Skin epidermis (tissue), 12 donors: ENCODE measurements at regions not wholly inside any gene's neighbourhood (a gene's known extent, or its start where the extent isn't known, plus 50 kb on each side); places are given as distances from the start of the nearest gene placed in this dataset.

Experiments
- H3K27ac ChIP-seq, 21 experiments: fragments of 200-600 bp; sonication (generic) in 11 of 21; one replicate each; pipeline ENCODE4 v1.5.0; 2020; ENCODE audit warnings: mild to moderate bottlenecking in 3 of 21, inconsistent platforms in 2 of 21, moderate library complexity in 2 of 21
- H3K4me3 ChIP-seq, 7 experiments: fragments of 200-600 bp; sonication (generic) in 2 of 7; one replicate each; pipeline ENCODE4 v1.5.0; 2020; ENCODE audit warnings: inconsistent platforms in 2 of 7, mild to moderate bottlenecking in 2 of 7, moderate library complexity in 1 of 7

GRCh38 chr4:136113921-136114320 is 1418.4 kb downstream of the PCDH18 start:
- Histone ChIP-seq H3K27ac (no peak overlapping the region), H3K4me3 (no peak overlapping the region)

DNA sequence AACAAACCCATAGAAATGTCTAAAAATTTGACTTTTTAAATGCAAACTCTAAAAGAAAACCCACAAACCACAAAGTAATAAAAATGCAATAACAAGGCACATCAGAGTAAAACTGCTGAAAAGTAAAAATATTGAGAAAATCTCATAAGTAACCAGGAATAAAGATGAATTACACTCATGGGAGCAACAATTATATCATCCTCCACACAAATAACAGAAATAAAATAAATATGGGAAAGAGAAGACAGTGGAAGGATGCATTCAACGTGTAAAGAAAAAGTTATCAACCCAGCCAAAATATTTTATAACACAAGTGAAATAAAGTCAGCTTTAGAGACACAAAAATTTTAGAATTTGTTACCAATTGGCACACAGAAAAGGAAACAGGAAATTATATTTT is 1420.2 kb downstream of the PCDH18 start:
- Histone ChIP-seq H3K4me3 (no peak overlapping the region), H3K27ac (no peak overlapping the region)

DNA sequence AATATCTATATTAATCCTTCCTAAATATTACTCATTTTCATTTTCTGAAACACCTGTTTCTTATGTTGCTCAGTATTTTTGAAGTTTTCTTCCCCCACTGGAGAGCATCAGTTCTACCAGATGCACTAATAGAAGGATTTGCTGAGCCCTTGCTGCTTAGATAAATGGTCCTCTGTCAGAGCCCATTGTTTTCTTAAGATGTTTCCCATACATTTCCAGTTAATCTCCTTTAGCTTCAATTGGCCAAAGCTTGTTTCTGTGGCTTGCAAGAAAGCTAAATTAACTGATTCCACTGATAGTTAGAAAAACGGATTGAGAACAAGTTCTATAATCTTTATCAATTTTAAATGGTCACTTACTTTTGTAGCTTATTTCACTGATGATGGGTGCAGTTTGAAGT is 1425.5 kb downstream of the PCDH18 start:
- H3K27ac ChIP-seq: no peak overlapping the region
- H3K4me3 ChIP-seq: no peak overlapping the region

DNA sequence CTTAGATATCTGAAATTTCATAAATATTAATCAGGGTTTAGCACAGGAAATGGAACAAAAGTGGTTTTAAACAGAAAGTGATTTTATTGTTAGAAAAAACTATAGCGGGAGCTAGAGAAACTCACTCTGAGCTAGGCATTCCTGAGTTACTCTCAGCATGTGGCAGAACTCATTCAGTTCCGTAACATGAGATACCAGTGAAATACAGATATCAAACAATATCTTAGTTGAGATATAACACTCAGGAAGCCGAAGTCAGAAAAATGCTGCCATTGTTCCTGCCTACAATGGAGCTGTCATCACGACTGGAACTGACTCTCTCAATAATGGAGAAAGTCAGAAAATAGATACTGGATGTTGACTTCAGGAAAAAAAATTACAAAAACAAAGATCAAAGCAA is 1428.7 kb downstream of the PCDH18 start:
- H3K4me3 ChIP-seq: no peak overlapping the region

DNA sequence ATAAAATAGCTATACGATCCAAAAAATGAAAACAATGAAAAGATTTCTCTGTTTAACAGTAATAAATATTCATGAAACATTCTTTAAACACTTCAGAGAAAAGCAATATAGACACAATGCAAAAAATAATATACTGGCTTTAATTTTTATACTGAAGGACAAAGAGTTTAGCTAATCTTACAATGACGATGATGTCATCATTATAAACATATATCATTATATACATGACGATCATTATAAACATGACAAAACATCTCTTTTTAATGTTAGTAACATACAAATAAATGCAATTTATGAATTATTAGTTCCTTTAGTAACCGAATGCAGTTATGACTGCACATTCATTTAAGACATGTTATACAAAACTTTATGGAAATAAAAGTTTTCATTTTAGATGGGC is 1434.6 kb downstream of the PCDH18 start:
- H3K27ac ChIP-seq: no peak overlapping the region
- no peak overlapping the region for H3K4me3 ChIP-seq

More for the DNA sequence above, 1428.7 kb downstream of the PCDH18 start:
- no peak overlapping the region for H3K27ac ChIP-seq

DNA sequence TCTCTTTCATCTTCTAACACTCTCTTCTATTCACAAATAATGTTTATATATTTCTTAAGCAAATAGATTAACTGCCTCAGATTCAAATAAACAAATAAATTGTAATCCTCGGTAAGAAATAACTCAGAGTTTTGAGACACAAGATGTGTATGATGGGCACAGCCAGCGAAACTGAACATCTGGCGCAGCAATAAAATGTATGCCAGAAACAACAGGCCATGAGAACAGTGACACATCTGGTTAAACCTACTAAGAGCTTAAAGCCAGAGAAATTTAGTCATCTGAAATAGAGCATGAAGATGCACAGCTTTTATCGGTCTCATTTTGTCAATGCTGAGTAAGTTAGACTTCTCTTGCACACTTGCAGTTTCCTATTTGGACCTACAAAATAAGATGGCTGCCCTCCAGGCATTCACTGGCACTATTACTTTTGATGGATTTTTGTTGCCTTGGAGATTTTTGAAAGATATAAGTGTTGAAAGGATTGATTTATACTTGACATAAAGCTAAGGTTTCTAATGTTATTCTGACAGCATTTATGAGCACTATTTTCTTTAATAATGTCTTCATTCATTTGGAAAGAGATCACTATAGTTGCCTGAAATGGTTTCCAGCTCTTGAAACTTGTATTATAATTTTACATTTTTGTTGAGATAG is 1444.0 kb downstream of the PCDH18 start:
- Histone ChIP-seq H3K27ac (no peak overlapping the region), H3K4me3 (no peak overlapping the region)

DNA sequence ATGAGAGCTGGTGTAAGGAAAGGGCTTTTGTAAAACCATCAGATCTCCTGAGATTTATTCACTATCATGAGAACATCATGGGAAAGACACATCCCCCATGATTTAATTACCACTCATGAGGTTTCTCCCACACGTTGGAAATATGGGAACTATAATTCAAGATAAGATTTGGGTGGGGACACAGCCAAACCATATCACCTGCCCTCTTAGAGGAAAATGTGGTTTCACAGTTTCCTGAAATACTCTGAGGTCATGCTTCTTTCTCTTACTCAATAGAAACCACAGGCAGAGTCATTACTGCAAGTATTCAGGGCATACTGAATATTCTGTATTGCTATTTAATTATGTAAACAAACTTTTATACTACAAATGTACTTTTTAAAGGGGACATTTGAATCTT is 1453.3 kb downstream of the PCDH18 start:
- no peak overlapping the region for H3K27ac ChIP-seq
- H3K4me3 ChIP-seq: no peak overlapping the region

- no peak overlapping the region for H3K27ac ChIP-seq
- H3K4me3 ChIP-seq: no peak overlapping the region
These were observed 1475.5 kb downstream of the PCDH18 start for GRCh38 chr4:136056748-136057147.

DNA sequence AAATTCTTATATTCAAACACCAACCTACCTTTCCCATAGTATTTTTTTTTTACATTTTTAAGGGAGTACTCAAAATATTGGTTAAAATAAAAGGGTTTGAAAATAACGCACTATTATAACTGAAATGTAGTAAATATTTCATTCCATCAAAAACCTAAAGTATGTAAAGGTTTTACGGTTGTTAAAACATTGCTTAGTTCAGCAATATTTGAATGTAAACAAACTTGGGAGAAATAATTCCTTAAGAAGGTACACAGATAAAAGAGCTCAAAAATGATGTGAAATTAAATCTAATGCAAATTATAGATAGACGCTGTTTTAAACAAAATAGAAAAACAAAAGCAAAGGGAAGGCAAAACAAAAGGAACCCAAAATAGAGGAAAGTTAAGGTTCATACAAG is 1476.9 kb downstream of the PCDH18 start:
- H3K27ac ChIP-seq: no peak overlapping the region
- no peak overlapping the region for H3K4me3 ChIP-seq

DNA sequence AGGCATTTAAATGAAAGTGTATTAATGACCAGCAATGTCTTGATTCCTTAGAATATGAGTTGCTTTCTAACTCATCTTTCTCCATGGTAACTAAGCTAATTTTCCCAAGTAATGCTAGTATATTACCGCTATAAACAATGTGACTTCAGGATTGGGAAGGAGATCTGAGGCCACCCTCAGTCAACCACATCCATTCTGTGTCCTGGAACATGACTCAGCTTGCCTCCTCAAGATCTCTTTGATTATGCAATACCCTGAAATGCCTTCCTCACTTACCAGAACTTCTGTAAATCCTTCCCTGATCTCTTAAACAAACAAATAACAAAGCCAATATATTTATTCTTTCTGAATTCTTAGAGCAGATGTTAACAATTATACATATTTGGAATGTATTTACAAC is 1495.5 kb downstream of the PCDH18 start:
- Histone ChIP-seq H3K27ac (no peak overlapping the region), H3K4me3 (no peak overlapping the region)

DNA sequence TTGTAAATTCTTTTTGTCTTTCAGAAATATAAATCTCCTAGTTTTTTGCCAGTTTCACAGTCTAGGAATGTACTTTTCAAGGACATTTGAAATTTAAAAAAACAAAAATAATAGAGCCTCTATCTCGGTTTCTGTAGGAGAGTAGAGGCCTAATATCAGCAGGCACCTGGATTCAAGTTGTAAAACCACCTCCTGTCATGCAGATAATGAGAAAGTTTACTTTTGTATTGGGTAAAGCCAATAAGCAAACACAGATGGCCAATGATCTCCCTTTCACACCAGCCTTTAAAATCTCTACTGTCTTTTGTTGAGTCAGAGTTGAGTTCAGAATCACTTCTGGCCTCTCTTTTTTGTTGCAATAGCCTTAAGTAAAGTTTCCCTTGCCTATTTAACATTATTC is 1499.9 kb downstream of the PCDH18 start:
- H3K4me3 ChIP-seq: no peak overlapping the region
- H3K27ac ChIP-seq: no peak overlapping the region

GRCh38 chr4:136025540-136025939 is 1506.8 kb downstream of the PCDH18 start:
- no peak overlapping the region for H3K4me3 ChIP-seq

DNA sequence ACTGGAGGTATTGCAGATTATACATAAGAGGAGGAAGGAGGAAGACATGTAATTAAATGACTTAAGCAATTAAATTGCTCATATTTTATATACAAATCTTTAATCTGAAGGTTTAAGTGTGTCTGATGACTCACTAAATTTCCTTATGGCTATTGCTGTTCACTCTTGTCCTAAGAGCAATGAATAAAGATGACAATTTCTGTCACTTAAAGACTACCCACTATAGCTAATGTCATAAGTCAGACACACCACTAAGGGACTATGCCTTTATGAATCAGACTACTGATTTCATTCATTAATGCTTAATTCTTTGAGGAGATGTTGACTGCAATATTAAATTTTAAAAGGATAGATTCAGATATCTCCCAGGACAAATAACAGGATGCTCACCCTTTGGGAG is 1514.7 kb downstream of the PCDH18 start:
- Histone ChIP-seq H3K4me3 (no peak overlapping the region), H3K27ac (no peak overlapping the region)

More at GRCh38 chr4:136025540-136025939, 1506.8 kb downstream of the PCDH18 start:
- no peak overlapping the region for H3K27ac ChIP-seq

DNA sequence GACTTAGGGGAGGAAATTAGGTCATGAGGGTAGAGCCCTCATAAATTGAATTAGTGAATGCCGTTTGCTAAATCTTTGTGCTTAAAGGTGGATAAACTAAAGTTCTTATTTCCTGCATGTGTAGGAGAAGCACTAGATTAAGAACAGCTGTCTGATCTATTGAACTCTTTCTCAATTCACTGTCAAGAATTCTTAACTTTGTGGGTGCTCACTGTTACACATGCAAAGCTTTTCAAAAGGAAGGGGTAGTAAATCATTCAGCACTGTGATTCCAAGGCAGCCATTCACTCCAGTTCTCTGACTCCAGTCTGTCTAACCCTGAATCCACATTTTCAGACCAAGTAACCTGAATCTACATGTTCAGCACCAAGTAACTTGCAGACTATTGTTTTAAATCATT is 1520.1 kb downstream of the PCDH18 start:
- no peak overlapping the region for H3K4me3 ChIP-seq
- H3K27ac ChIP-seq: no peak overlapping the region

DNA sequence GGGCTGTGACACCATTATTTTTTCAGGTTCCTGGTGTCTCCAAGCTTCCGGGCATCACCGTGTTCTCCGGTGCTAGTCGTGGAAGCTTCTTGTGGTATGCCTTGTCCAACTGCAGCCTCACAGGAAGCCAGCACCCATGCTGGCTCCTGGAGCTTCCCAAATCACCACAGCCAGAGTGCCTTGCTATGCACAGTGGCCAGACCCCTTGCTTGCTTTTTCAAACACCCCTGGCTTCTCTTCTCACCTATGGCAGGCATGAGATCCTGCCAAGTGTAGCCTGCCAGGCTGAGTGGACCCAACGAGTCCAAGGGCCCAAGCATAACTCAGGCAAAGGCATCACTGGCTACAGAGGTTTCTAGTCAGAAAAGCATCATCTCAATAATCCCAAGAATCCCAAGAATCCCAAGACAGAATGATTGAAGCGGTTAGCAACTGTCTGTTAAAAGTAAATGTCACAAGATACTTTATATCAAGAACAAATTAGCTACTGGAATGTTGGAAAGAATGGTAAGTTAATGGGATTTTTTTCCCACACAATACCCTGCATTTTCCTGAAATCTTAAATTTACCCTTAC is 1522.9 kb downstream of the PCDH18 start:
- Histone ChIP-seq H3K27ac (no peak overlapping the region), H3K4me3 (no peak overlapping the region)

GRCh38 chr4:136007991-136008390 is 1524.3 kb downstream of the PCDH18 start:
- H3K27ac ChIP-seq: no peak overlapping the region
- no peak overlapping the region for H3K4me3 ChIP-seq

- H3K27ac ChIP-seq: no peak overlapping the region
- no peak overlapping the region for H3K4me3 ChIP-seq
These were observed 1530.0 kb downstream of the PCDH18 start for GRCh38 chr4:136002316-136002715.

DNA sequence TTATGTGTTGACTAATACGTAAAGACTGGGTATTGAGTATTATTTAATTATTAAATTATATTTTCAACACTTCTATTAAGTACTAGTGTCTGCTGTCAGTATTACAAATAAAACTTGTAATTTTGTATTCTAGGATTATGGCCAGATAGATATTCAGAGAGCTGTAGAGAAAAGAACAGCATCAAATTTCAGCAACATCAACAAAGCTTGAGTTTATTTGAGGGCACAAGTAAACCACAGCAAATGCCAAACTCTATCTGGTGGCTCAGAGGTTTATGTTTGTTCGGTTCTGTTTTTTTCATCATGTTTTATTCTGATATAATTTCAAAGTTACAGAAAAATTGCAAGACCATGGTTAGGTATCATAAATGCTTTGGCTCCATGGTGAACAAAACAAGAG is 1530.5 kb downstream of the PCDH18 start:
- H3K4me3 ChIP-seq: no peak overlapping the region
- no peak overlapping the region for H3K27ac ChIP-seq

DNA sequence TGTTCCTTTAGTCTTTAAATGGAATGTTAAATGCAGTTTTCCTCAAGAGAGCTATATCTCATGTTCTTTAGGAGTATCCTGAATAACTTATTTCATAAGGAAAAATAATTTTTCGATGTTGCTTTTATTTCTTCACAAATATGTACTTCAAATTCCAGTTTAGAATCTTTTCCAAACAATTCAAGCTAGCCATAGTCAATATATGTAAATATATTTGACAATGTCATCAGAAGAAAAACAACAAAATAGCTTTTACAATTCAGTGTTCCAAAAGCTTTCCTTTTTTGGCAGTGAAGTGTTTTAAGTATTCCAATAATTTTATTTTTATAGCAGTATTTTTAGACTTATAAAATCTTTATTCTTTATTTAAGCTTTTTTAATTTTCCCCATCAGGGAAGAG is 1532.0 kb downstream of the PCDH18 start:
- Histone ChIP-seq H3K27ac (no peak overlapping the region), H3K4me3 (no peak overlapping the region)

DNA sequence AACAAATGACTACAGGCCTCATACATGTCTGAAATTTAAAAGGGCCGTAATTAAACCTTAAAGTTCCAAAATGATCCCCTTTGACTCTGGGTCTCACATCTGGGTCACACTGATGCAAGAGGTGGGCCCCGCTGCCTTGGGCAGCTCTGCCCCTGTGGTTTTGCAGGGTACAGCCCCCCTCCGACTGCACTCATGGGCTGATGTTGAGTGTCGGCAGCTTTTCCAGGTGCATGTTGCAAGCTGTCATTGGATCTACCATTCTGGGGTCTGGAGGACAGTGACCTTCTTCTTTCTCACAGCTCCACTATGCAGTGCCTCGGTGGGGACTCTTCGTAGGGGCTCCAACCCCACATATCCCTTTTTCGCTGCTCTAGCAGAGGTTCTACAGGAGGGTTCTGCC is 1537.9 kb downstream of the PCDH18 start:
- H3K4me3 ChIP-seq: no peak overlapping the region

GRCh38 chr4:135976860-135977259 is 1555.4 kb downstream of the PCDH18 start:
- Histone ChIP-seq H3K27ac (no peak overlapping the region), H3K4me3 (no peak overlapping the region)

More for the DNA sequence above, 1537.9 kb downstream of the PCDH18 start:
- no peak overlapping the region for H3K27ac ChIP-seq

DNA sequence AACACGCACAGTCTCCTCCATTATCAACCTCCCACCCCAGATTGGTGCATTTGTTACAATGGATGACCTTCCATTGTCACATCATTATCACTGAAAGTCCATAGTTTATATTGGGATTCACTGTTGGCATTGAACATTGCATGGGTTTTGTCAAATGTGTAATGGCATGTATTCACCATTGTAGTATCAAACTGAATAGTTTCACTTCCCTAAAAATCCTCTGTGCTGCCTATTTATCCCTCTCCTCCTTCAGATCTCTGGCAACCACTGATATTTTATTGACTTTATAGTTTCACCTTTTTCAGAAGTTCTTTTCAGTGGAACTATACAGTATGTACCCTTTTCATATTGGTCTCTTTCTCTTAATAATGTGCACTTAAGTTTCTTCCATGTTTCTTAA is 1565.4 kb downstream of the PCDH18 start:
- Histone ChIP-seq H3K4me3 (no peak overlapping the region), H3K27ac (no peak overlapping the region)
